Midbrain (tissue), 1 donor: ENCODE measurements at regions not wholly inside any gene's neighbourhood (a gene's known extent, or its start where the extent isn't known, plus 50 kb on each side); places are given as distances from the start of the nearest gene placed in this dataset.
A peak's percentile ranks its signal among the peaks of the same experiment; 100 is the strongest.

Experiments used
- DNase-seq: peaks from one replicate; lab custom pipeline; 2025; lab: John Stamatoyannopoulos, UW

DNA sequence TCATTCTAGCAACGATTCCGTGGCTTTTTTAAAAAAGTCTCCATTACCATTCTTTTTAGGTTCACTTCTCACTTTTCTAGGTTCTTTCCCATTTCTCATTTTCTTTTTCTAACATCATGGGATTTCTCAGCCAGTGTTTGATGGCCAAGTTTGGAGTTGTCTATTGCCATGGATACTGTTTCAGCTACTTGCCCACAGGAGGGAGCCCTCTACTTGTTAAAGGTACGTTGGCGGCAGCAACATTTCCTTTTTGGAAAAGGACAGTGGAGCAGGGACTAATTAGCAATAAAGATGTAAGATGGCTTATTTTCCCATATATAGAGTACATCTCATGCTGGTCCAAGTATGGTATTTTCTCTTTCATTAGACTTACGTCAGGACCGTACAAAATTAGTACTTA lies 2257.5 kb upstream of the C9orf72 start:
- DNase-seq, result peak; percentile 22

DNA sequence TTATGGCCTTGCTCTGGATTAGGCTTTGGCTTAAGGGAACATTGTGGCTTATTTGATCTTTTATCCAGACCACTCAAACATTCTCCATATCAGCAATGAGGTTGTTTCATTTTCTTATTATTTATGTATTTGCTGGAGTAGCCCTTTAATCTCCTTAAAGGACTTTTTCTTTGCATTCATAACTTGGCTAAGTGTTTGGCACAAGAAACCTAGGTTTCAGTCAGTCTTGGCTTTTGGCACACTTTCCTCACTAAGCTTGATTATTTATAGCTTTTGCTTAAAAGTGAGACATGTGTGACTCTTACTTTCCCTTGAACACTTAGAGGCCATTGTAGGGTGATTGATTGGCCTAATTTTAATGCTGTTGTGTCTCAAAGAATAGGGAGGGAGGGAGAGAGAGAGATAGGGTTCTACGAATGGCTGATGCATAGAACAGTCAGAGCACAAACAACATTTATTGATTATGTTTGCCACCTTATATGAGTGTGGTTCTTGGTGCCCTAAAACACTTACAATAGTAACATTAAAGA lies 2265.3 kb upstream of the C9orf72 start:
- no peak for DNase-seq

DNA sequence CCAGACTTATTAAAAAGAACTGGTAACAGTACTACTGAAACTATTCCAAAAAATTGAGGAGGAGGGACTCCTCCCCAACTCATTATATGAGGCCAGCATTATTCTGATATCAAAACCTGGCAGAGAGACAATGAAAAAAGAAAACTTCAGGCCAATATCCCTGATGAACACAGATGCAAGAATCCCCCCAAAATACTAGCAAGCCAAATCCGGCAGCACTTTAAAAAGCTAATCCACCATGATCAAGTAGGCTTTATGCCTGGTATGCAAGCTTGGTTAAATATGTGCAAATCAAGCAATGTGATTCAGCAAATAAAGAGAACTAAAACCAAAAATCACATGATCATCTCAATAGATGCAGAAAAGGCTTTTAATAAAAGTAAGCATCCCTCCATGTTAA lies 2271.0 kb upstream of the C9orf72 start:
- no peak for DNase-seq

DNA sequence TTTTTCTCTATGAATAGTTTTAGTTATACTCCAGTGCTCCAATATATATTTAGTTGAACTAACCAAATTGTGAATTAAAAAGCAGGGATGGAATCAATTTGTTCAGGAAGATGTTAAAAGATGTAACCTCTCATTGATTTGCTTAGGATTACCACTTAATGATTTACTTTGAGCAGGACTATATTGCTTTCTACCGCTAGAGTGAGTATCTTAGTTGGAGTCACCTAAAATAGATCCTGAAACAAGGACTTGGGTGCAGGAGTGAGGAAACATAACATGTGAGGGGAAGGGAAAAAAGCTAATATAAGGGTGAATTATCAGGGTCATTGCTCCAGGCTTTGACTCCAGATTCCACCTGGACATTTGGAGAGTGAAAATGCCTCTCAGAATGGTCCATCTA lies 2277.4 kb upstream of the C9orf72 start:
- DNase-seq, result no peak

DNA sequence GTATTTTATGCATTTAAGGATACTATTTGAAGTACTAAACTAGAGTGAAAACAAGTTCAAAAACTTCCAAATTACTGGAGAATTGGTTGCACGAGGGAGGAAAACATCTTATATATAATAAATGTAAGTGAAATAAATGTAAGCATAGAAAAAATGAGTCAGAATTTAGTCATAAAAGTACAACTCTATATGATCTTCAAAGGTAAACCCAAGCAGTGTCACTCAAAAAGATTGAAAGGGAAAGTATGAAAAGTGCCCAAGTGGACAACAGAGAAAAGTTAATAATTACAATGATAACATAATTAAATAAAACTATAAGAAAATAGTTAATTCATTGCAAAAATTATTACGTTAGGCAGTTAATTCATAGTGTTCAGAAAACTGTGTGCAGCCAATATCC lies 2288.5 kb upstream of the C9orf72 start:
- no peak for DNase-seq

DNA sequence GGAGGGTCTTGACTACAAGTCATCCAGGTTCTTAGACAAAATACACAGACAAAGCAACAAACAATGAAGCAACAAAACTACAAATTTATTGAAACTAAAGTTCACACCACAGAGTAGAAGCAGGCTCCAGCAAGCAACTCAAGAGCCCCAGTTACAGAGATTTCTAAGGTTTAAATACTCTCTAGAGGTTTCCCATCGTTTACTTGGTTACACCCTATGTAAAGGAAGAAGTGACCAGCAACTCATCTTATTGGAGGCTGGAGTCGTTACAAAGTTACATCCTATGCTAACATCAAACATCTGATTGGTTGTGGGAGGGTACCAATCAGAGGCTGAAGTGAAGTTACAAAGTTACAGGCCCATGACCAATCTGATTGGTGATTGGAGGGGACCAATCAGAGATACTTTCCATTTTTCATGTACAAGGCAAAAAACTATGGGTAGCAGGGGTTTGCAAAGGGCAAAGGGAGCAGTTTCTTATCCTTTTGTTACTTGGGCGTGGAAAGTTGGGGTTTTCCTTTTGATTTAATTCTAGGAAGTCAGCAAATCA lies 2292.6 kb upstream of the C9orf72 start:
- DNase-seq, result no peak

DNA sequence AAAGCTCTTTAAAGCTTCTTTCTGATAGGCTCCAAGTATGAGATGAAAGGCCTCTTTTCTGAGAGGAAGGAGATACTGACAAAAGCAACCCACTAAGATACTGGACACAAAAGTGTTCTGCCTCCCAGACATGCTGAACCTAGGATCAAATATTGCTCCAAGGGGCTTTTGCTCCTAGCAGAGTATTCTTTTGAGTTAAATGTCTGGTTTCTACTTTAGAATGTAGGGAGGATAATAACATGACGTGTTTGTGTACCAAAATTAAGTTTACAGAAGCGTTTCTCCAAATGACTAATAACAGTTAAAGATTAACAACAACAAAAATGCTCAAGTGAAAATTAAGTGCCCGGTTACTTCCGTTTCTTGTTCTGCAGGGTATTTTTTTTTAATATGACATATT lies 2293.3 kb upstream of the C9orf72 start:
- DNase-seq, result no peak

DNA sequence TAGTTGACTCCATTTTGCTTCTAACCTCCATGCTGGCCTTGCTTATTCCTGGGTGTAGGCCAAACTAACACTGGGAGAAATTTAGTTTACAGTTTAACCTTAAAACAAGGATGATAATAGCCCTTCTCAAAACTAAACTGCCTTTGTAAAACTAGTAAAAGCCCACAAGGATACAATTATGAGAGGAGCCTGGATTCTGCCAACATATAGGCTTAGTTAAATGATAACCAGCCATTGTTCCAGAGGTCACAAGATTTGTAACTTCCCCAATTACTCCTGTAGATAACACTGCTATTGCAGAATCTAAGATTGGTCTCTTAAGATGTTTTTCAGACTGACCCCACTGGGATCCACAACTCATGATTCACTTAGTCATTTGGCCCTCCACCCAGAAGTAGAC lies 2300.3 kb upstream of the C9orf72 start:
- DNase-seq, result no peak

DNA sequence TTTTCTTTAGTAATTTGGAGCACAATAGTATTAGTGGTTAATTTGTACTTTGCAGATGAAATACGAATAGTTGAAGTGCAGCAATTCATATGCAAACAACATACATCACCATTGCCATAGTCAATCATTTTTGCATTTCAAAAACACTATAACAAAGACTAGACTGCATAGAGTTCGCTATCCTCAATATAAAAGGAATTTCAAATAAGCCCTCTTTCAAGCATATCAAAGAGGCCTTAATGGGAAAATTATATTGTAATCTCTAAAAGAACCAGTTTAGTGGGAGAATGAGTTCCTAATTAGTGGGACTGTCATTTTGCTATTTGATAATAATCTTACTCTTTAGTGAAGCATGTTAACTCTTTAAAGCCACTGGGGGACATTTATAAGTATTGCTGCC lies 2302.3 kb upstream of the C9orf72 start:
- no peak for DNase-seq

DNA sequence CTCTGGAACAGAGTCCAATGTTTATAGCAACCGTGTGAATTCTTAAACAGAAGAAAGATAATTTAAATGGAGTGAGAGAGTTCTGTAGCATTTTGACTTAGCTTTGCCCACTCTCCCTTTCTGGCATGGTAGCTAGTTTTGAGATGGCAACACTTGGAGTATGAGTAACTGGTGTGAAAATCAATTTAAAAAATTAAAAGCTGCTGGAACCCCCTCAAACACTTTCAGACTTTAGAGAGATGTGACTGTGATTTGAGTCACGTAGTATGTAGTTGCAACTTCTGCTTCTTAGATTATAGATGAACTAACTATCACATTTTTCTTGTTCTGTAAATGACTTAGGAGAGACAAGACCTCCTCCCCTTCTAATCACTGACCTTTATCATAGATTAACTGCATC lies 2309.5 kb upstream of the C9orf72 start:
- no peak for DNase-seq

DNA sequence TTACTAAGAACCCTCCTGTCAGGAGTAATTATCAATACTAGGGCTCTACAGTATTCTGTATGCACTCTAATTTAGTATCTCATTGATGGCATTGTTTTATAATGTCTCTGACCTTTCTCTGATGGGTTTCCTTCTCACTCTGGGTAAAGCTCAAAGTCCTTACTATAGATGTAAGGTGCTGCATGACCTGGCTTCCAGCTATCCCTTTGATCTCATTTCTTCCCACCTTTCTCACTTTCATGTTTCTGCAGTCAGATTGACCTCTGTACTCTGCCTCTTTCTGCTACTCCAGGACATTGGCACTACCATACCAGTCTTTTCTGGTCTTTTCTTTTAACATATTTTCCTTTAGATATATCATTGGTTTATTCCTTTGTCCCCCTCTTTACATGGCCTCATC lies 2332.8 kb upstream of the C9orf72 start:
- DNase-seq, result no peak

DNA sequence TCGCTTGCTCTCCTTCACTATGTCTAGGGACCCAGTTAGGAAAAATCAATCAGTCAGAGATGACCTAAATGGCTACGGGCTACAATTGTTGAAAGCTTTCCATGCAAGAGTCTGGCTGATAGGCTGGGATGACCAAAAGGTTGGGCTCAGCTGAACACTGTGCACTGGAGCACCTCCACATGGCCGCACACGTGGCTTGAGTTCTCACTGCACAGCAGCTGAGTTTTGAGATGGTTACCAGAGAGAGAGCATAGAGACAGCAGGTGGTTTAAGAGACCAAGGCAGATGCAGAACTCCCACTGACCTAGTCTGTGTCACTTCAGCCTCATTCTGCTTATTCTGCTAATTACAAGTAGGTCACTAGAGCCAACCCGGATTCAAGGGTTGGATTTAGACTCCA lies 2354.8 kb upstream of the C9orf72 start:
- no peak for DNase-seq

DNA sequence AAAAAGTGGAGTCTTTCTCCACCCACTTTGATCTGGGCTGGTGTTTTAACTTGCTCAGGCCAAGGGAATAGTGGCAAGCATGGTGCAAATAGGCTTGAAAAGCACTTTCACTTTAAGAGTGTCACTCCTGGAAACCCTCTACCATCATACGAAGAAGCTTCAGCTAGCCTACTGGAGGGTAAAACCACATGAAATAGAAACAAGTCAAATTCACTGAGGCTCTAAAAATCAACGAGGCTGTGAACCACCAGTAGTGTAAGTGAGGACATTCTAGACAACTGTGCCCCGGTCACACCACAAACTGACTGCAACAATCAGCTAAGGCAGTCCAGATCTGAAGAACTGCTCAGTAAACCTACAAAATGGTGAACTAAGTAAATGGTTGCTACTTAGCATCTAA lies 2366.3 kb upstream of the C9orf72 start:
- no peak for DNase-seq

DNA sequence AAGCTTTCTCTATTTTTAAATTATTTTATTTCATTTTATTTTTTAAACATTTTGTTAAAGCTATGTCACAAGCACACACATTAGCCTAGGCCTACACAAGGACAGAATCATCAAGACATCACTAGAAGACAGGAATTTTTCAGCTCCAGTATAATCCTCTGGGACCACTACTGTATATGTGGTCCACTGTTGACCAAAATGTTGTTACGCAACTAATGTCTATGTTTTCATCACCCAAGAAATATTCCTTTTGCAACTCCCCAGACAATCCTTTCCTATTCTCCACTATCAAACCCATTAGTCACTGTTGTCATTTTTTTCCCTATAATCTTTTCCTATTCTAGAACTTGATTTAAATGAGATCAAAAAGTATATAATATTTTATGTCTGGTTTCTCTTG lies 2371.7 kb upstream of the C9orf72 start:
- DNase-seq, result no peak

DNA sequence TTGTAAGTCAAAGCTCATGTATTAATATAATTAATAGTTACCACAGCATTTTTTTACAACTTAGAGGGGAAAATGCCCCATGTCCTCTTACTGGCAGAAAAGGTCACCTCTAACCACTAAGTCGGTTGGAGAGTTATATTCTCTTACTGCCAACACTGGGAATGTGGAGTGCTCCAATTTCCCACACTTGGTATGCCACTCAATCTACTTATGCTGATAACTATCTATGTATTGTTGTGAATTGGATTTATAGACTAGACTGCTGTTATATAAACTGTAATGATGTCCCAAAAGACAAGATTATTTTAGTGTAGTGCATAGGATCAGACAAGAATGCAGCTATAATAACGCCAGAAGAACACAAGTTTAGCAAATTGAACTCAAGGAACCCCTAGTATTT lies 2385.2 kb upstream of the C9orf72 start:
- no peak for DNase-seq

DNA sequence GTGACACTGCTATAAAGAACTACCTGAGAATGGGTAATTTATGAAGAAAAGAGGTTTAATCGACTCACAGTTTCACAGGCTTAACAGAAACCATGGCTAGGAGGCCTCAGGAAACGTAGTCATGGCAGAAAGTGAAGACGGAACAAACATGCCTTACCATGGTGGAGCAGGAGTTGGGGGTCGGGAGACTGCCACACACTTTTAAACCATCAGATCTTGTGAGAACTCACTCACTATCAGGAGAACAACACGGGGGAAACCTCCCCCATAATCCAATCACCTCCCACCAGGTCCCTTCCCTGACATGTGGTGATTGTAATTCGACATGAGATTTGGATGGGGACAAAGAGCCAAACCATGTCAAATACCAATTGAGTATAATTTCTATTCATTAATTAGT lies 2392.6 kb upstream of the C9orf72 start:
- no peak for DNase-seq

DNA sequence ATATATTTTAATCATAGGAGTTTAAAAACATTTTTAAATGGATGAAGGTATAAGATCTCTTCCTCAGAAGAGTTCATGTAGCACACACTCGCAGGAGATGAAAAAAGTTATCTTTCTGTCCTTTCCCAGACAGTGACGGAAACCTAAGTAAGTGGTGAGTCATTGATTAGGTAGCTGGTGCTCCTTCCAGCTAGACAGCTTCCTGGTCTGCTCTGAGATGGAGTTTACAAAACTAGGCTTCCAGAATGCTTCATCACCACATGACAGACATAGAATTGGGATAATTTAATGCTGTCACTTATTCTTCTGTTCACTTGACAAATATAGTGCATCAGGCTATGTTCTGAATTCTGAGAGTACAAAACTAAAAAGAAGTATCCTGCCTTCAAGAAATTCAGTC lies 2393.0 kb upstream of the C9orf72 start:
- DNase-seq, result no peak

DNA sequence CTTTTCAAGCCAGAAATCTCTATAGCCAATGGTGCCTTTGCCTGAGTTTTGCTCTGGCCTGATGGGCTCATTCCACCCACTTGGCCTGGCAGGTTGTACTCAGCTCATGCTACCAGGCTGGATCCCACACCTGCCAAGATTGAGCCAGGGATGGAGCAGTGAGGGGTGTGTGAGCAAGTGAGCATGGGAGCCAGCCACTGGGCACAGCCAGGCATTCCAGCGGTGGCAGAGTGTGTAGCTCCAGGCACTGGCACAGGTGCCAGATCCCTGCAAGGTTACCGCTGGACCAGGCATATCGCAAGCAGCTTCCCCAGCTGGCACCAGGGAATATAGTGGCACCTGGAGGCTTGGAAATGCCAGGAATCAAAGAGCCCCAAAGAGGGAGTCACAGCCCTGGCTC lies 2395.6 kb upstream of the C9orf72 start:
- no peak for DNase-seq

DNA sequence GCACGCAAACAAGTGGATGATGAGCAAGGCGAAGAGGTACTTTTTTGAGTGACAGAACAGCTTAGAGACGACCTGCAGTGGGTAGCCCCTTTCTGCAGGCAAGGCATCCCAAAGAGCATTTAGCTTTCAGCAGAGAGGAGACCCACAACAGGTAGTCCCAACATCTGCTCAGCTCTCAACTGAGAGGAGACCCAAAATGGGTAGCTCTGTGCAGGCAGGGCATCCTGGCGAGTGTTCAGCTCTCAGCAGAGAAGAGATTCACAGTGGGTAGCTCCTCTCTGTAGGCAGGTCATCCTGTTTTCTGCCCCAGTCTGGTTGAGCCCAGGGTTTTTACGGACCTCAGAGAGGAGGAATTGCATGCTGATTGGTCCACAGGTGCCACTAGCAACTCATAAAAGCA lies 2396.1 kb upstream of the C9orf72 start:
- DNase-seq, result no peak

DNA sequence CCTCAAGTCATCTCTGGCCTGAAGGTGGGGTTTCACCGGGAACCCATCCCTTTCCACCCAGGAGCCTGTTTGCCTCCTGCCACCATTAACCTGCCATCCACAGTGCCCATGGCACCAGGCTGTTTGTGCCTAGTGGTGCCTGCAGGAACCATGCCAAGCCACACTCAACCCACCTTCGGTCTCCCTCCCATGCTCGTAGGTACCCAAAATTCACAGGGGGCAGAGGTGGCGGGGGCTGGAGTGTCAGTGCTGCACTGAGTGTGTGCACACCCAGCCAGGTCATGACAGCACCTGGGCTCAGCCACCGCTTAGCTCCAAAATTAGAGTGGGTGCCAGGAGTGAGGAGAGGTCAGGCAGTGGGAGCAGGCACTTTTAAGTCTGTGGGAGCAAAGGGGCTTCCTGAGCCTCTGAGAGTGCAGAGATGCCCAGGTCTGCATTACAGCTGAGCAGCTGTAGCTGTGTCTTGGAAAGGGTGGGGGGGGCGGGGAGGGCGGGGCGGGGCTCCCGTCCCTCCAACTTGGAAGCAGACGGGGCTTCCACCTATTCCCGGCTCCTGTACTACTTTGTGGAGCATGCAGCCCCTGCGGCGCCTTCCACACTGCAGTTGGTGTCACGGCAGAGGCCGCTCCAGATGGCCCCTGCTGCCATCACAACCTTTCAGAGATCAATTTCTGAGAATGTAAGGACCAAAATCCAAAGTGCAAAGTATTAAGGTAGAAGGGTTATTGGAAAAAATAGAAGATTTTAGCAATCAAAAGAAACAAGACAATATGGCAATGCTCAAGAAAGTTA lies 2396.8 kb upstream of the C9orf72 start:
- no peak for DNase-seq

DNA sequence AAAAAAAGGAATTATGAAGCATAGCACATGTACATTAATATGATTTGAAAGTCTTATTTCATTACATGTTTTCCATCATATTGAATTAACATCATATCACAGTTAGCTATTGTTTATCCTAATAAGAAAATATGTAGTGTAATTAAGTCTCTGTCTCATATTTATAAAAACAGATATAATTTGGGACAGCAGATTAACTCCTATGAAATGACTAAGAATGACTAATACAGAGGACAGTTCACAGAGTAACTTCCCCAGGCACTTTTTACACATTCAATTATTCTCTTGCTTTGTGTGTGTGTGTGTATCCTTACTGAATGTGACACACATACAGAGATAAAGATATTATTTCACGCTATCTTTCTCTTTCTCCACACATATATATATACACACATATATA lies 2400.9 kb upstream of the C9orf72 start:
- DNase-seq, result no peak

DNA sequence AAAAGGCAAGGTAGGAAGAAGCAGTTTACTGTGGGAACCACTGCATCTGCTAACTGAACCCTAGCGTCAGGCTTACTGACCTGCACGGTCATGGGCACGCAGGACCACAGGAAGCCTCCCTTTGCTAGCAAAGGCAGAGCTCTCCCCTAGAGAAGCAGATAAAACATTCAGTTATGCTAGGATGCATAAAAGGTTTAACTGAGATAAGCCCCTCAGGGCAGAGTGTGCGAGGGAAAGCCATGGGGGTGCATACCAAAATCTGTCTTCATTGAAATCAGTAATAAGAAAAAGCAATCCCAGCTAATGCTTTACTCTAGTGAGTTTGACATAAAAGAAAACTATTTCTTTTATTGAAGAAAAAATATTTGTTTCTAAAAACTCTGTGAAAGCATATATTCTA lies 2403.7 kb upstream of the C9orf72 start:
- DNase-seq, result no peak

DNA sequence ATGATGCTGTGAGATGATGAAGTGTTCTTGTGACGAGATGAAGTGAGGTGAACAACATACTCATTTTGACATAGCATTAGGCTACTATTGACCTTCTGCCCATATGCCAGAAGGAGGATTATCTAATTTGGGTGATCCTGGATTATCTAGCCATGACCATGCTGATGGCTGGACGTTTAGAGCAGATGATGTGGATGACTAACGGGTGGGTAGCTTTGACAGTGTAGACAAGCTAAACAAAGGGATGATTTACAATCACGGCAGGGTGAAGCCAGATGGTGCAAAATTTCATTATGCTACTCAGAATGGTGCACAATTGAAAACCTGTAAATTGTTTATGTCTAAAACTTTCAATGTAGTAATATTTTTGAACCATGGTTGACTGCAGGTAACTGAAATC lies 2403.4 kb upstream of the ACO1 start:
- no peak for DNase-seq

DNA sequence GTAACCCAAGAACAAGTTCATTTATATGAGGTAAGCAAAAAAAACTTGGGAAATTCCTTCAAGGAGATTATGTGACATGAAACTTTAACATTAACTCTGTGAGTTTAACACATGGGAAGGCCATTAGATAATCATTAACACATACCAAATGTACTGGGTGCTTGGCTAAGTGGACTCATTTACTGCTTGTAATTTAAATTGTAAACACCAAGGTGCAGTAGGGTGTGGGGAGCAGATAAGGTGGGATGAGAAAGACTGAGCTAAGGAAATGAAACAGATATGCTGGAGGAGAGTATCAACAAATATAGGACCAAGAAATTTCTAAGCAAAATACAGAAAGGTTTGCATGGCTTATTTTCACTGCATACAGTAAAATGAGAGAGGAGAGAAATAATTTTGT lies 2384.8 kb upstream of the ACO1 start:
- no peak for DNase-seq
